ENCODE measurements at regions not wholly inside any gene's neighbourhood (a gene's known extent, or its start where the extent isn't known, plus 50 kb on each side); places are given as distances from the start of the nearest gene placed in this dataset.

GRCh38 chr7:49579408-49579807 is 194.0 kb upstream of the VWC2 start:
- TF ChIP-seq POLR2A (IDR thresholded peaks at IDR 0.05) (no peak), CTCF (IDR thresholded peaks at IDR 0.05) (no peak), EP300 (IDR thresholded peaks at IDR 0.05) (no peak)

All from upper lobe of left lung (tissue), 4 donors.